Spleen (tissue), 7 donors: ENCODE measurements at regions not wholly inside any gene's neighbourhood (a gene's known extent, or its start where the extent isn't known, plus 50 kb on each side); places are given as distances from the start of the nearest gene placed in this dataset.

Experiments
- POLR2A ChIP-seq, 3 donors: fragments of 450-650 bp; IDR thresholded peaks; one replicate each; pipeline ENCODE4 v1.5.1; 2017; ENCODE audit warnings: antibody characterized with exemption in 3 of 3, mild to moderate bottlenecking in 1 of 3
- TF ChIP-seq, protein P1 (sequence below), 11 experiments: fragments of 200-600 bp in 7 of 11; fragments of 450-650 bp in 4 of 11; sonication (generic) in 4 of 11; IDR thresholded peaks in 8 of 11; conservative IDR thresholded peaks in 3 of 11; 1 replicate in 7 of 11; 2 replicates in 4 of 11; pipeline versions ENCODE4 v1.4.0 to v1.8.0; 2016 to 2021; ENCODE audit warnings: antibody characterized with exemption in 11 of 11, inconsistent platforms in 4 of 11, mild to moderate bottlenecking in 1 of 11
- donor health status: DM: no; HTN: no; CAD: no; lungs with moderate emphysema.
- donor health status: DM: no; HTN: no; CAD: no.
- donor health status: DM: no; HTN: no; CAD: no.

DNA sequence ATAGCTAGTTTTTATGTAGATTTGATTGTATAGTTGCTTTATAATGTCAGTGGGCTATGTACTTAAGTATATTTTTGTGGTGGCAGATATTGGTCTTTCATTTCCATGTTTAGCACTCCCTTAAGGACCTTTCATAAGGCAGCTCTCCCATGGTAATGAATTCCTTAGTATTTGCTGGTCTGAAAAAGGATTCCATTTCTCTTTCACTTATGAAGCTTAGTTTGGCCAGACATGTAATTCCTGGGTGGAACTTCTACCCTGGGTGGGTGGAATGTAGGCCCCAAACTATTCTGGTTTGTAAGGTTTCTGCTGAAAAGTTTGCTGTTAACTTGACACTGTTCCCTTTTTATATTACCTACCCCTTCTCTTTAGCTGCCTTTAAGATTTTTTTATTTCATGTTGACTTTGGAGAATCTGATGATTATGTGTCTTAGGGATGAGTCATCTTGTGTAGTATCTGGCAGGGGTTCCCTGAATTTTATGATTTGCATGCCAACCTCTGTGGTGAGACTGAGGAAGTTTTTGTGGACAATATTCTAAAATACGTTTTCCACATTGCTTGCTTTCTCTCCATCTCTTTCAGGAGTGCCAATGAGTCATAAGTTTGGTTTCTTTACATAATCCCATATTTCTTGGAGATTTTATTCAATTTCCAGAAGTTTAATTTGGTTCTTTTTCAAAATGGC lies 65.4 kb upstream of the VRK2 start:
- no peak for TF ChIP-seq POLR2A (IDR thresholded peaks at IDR 0.05)
- TF ChIP-seq, protein P1, sequence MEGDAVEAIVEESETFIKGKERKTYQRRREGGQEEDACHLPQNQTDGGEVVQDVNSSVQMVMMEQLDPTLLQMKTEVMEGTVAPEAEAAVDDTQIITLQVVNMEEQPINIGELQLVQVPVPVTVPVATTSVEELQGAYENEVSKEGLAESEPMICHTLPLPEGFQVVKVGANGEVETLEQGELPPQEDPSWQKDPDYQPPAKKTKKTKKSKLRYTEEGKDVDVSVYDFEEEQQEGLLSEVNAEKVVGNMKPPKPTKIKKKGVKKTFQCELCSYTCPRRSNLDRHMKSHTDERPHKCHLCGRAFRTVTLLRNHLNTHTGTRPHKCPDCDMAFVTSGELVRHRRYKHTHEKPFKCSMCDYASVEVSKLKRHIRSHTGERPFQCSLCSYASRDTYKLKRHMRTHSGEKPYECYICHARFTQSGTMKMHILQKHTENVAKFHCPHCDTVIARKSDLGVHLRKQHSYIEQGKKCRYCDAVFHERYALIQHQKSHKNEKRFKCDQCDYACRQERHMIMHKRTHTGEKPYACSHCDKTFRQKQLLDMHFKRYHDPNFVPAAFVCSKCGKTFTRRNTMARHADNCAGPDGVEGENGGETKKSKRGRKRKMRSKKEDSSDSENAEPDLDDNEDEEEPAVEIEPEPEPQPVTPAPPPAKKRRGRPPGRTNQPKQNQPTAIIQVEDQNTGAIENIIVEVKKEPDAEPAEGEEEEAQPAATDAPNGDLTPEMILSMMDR (IDR thresholded peaks at IDR 0.05 in 8 of 11, conservative IDR thresholded peaks at IDR 0.05 in 3 of 11) = no peak
